GM10248 (cell line): ENCODE measurements at regions not wholly inside any gene's neighbourhood (a gene's known extent, or its start where the extent isn't known, plus 50 kb on each side); places are given as distances from the start of the nearest gene placed in this dataset.

Experiments used
- CTCF ChIA-PET: fragments of 300-600 bp; sonication (Branson Sonifier 250); formaldehyde crosslinking; extraction: SDS; loops from one replicate; lab custom pipeline; 2021; ENCODE audit warnings: antibody characterized with exemption; lab: Yijun Ruan, JAX
- POLR2A ChIA-PET: fragments of 350-650 bp; sonication (Branson Sonifier 250); formaldehyde crosslinking; extraction: SDS; loops from one replicate; lab custom pipeline; 2020; ENCODE audit warnings: antibody characterized with exemption; lab: Yijun Ruan, JAX
- DNase-seq: peaks from one replicate; pipeline ENCODE4 v3.0.0; 2012; ENCODE audit errors: extremely low spot score
- TF ChIP-seq, protein P1 (sequence below): IDR thresholded peaks from 2 replicates; pipeline ENCODE4 v1.5.1; 2012; ENCODE audit warnings: mild to moderate bottlenecking, low read depth; ENCODE audit errors: extremely low read depth, missing control alignments, control extremely low read depth

DNA sequence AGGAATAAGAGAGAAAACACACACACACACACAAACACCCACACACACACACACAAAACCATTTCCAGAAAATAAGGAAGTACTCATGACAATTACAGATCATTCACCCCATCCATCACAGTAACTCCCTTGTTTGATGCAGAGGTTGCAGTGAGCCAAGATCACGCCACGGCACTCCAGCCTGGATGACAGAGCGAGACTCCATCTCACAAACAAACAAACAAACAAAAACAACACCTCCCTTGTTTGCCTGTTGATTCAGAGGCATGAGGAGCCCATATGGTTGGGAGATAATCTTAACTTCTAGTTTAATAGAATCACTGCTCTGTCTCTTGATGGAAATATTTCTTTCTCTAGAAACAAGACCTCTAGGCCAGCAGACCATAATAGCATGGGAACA, 2043.5 kb upstream of the AGA start:
- TF ChIP-seq, protein P1, sequence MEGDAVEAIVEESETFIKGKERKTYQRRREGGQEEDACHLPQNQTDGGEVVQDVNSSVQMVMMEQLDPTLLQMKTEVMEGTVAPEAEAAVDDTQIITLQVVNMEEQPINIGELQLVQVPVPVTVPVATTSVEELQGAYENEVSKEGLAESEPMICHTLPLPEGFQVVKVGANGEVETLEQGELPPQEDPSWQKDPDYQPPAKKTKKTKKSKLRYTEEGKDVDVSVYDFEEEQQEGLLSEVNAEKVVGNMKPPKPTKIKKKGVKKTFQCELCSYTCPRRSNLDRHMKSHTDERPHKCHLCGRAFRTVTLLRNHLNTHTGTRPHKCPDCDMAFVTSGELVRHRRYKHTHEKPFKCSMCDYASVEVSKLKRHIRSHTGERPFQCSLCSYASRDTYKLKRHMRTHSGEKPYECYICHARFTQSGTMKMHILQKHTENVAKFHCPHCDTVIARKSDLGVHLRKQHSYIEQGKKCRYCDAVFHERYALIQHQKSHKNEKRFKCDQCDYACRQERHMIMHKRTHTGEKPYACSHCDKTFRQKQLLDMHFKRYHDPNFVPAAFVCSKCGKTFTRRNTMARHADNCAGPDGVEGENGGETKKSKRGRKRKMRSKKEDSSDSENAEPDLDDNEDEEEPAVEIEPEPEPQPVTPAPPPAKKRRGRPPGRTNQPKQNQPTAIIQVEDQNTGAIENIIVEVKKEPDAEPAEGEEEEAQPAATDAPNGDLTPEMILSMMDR: no peak
- POLR2A ChIA-PET: no interaction called here
- DNase-seq: no peak

DNA sequence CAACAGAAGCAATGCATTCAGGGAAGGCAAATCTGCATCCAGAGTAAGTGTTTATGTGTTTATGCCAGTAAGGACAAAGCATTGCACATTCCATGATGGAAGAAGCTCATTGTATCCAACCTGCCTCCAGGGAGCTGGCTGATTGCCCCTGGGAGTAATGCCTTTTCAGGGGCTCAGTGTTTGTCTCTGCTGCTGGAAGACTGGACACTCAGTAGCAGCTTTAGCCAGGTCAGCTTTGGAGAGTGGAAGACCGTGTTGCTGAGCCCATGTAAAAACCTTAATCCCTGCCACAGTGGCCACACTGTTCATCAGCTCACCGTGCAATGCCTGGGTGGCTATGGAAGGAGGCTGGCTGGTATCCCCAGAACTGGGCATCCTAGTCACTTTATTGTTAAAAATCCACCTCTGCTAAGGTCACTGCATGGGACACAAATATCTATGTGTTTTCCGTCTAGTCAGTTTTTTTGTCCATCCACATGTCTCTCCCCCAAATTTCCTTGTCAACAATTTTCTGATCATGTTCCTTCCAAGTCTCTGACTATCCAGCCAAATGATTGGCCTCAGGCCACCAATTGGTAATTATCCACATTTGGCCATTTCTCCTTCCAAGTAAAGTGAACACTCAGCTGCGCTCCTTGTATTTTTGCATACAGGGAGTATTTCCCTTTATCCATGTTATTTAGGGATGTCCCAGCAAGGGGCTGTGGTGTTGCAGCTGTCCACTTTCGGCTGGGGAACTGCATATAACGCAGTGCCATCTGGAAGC, 2044.5 kb upstream of the AGA start:
- CTCF ChIA-PET: interaction anchor here (1.2 kb wide), 1 partner anchor 36 kb away, joined by 3 read pairs; no protein-coding TSS in a partner anchor

More for the DNA sequence above, 2043.5 kb upstream of the AGA start:
- CTCF ChIA-PET: no interaction called here

DNA sequence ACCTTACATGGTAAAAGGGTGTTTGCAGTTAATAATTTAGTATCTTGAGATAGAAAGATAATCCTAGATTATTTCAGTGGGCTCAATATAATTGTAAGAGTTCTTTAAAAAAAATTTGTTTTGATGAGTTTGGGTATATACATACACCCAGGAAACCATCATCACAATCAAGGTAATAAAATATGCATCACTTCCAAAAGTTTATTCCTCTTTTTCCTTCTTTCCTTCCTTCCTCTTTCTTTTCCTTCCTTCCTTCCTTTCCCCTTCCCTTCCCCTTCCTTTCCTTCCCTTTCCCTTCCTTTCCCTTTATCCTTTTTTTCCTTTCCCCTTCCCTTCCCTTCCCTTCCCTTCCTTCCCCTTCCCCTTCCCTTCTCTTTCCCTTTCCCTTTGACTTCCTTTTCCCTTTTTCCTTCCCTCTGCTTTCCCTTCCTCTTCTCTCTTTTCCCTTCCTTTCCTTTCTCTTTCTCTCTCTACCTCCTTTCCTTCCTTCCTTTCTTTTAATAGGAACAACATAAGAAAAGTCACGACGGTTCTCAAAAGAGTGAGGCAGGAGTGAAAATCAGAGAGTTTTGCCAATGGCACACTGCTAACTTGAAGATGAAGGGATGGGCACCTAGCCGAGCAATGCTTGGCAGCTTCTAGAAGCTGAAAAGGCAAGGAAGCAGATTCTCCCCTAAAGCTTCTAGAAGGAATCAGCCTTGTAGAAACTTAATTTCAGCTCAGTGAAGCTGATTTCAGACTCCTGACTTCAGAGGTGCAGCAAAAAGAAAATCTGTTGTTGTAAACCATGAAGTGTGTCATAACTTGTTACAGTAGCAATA, 2050.2 kb upstream of the AGA start:
- ChIA-PET CTCF (no interaction called here), POLR2A (no interaction called here)
- DNase-seq: no peak
- TF ChIP-seq, protein P1: no peak

More for the DNA sequence above, 2044.5 kb upstream of the AGA start:
- no peak for DNase-seq
- TF ChIP-seq, protein P1: no peak
- POLR2A ChIA-PET: no interaction called here

DNA sequence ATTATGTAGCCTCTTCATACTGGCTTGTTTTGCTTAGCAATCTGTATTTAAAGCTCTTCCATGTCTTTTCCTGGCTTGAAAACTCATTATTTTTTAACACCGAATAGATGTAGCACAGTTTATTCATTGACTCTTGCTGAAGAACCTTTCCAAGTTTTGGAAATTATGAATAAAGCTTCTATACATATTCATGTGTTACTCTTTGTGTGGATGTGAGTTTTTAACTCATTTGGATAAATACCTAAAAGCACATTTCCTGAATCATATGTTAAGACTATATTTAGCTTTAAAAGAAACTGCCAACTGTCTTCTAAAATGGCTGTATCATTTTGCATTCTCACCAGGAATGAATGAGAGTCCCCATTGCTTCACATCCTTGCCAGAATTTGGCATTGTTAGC, 2061.7 kb upstream of the AGA start:
- TF ChIP-seq, protein P1: no peak
- ChIA-PET POLR2A (no interaction called here), CTCF (no interaction called here)
- no peak for DNase-seq

DNA sequence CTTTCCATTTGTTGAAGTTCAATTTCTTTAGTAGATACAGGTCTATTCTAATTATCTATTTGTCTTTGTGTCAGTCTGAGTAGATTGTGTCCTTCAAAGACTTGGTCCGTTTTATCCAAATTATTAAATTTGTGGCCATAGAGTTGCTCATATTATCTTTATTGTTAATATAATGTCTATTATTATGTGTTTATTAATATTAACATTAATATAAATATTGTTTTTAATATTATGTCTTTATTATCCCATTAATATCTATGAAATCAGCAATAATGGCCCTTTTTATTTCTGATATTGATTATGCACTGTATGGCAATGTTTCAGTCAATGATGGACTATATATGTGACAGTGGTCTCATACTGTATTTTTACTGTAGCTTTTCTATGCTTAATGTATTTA, 2067.3 kb upstream of the AGA start:
- no peak for DNase-seq
- TF ChIP-seq, protein P1: no peak
- ChIA-PET POLR2A (no interaction called here), CTCF (interaction anchor here (1.6 kb wide), 1 partner anchor 38 kb away, joined by 3 read pairs; no protein-coding TSS in a partner anchor)

DNA sequence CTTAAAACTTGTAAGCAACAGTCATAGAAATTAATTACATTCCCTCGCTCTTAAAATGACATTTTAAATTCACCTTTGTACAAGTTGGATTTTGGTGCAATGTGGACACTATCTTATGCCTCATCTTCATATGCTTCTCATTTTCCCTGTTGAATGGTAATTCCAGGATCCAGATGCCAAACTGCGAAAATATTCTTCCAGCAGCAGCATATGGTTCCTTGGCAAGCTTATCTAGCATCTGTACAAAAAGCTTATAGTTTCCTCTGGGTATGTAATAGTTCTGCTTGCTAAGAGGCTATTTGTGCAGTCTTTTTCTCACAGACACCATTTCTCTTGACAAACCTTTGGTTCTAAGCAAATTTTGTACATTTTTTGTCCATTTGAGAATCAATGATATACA, 2079.7 kb upstream of the AGA start:
- no peak for DNase-seq
- ChIA-PET POLR2A (no interaction called here), CTCF (interaction anchor here (1.0 to 1.4 kb wide), 3 partner anchors 12 to 35 kb away, joined by 3 read pairs; no protein-coding TSS in a partner anchor)

More for the DNA sequence above, 2079.7 kb upstream of the AGA start:
- TF ChIP-seq, protein P1: no peak
